ENCODE measurements at regions not wholly inside any gene's neighbourhood (a gene's known extent, or its start where the extent isn't known, plus 50 kb on each side); places are given as distances from the start of the nearest gene placed in this dataset.

GRCh38 chr7:41825927-41826480 lies 123.1 kb upstream of the INHBA start:
- no peak for DNase-seq

GRCh38 chr7:41824284-41824683 lies 121.4 kb upstream of the INHBA start:
- DNase-seq, result peak; percentile 8

- no peak for DNase-seq
Observed at GRCh38 chr7:41822259-41822817, 119.4 kb upstream of the INHBA start.

GRCh38 chr7:41821521-41822213 lies 118.8 kb upstream of the INHBA start:
- DNase-seq, result no peak

- no peak for DNase-seq
Observed at GRCh38 chr7:41820111-41820671, 117.3 kb upstream of the INHBA start.

- DNase-seq, result no peak
Observed at GRCh38 chr7:41819645-41820044, 116.8 kb upstream of the INHBA start.

- DNase-seq, result no peak
Observed at GRCh38 chr7:41818765-41819398, 116.0 kb upstream of the INHBA start.

- peak; percentile 69 for DNase-seq
Observed at GRCh38 chr7:41817386-41817785, 114.5 kb upstream of the INHBA start.

GRCh38 chr7:41816111-41816510 lies 113.2 kb upstream of the INHBA start:
- peak; percentile 69 for DNase-seq

- DNase-seq, result no peak
Observed at GRCh38 chr7:41814888-41815287, 112.0 kb upstream of the INHBA start.

- no peak for DNase-seq
Observed at GRCh38 chr7:41813286-41813685, 110.4 kb upstream of the INHBA start.

GRCh38 chr7:41811941-41812340 lies 109.1 kb upstream of the INHBA start:
- DNase-seq, result no peak

GRCh38 chr7:41809940-41810576 lies 107.2 kb upstream of the INHBA start:
- DNase-seq, result no peak

GRCh38 chr7:41809529-41809939 lies 106.6 kb upstream of the INHBA start:
- no peak for DNase-seq

GRCh38 chr7:41809116-41809515 lies 106.2 kb upstream of the INHBA start:
- no peak for DNase-seq

- no peak for DNase-seq
Observed at GRCh38 chr7:41808541-41808940, 105.7 kb upstream of the INHBA start.

GRCh38 chr7:41803569-41803968 lies 100.7 kb upstream of the INHBA start:
- DNase-seq, result no peak

- no peak for DNase-seq
Observed at GRCh38 chr7:41796331-41796730, 93.4 kb upstream of the INHBA start.

GRCh38 chr7:41795276-41795833 lies 92.5 kb upstream of the INHBA start:
- no peak for DNase-seq

- no peak for DNase-seq
Observed at GRCh38 chr7:41793556-41793955, 90.7 kb upstream of the INHBA start.

GRCh38 chr7:41792120-41792519 lies 89.2 kb upstream of the INHBA start:
- no peak for DNase-seq

- no peak for DNase-seq
Observed at GRCh38 chr7:41788556-41788955, 85.7 kb upstream of the INHBA start.

Measured in NK-92 treated with Interleukin-12 subunit alpha and Interleukin-12 subunit beta, amount 100 ng/mL, for 24 hours (cell line).